Lower leg skin (tissue), 3 donors: ENCODE measurements at regions not wholly inside any gene's neighbourhood (a gene's known extent, or its start where the extent isn't known, plus 50 kb on each side); places are given as distances from the start of the nearest gene placed in this dataset.

Experiments used
- CTCF ChIP-seq, 3 donors: fragments of 450-650 bp; IDR thresholded peaks; one replicate each; pipeline ENCODE4 v1.5.1; 2016; ENCODE audit warnings: antibody characterized with exemption in 3 of 3, mild to moderate bottlenecking in 3 of 3, moderate library complexity in 2 of 3
- POLR2A ChIP-seq, 2 donors: fragments of 450-650 bp; IDR thresholded peaks; one replicate each; pipeline ENCODE4 v1.6.1; 2016 to 2017; ENCODE audit warnings: antibody characterized with exemption in 2 of 2, mild to moderate bottlenecking in 1 of 2, moderate library complexity in 1 of 2

- TF ChIP-seq CTCF (IDR thresholded peaks at IDR 0.05) (no peak), POLR2A (IDR thresholded peaks at IDR 0.05) (no peak)
These were observed 68.3 kb upstream of the CASZ1 start for GRCh38 chr1:10864776-10865175.
